ENCODE measurements at regions not wholly inside any gene's neighbourhood (a gene's known extent, or its start where the extent isn't known, plus 50 kb on each side); places are given as distances from the start of the nearest gene placed in this dataset.

DNA sequence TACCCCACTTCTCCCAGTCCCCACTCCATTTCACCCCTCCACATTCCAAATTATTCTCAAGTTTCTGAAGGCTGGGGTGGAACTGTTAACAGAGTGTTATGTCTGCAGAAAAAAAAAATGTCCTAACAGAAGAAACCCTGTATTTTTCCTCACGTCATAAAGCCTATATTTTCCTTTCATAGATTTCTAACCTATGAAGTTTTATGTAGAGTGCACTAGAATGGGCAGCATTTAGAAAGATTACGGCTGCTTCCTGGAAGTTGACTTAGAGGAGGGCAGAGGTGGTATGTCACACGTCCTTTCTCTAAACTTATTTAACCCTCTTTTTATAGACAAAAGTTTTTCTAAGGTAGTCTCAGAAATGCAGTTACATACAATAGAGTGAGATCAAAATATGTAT is 139.8 kb upstream of the TOM1L1 start:
- TF ChIP-seq, protein P1, sequence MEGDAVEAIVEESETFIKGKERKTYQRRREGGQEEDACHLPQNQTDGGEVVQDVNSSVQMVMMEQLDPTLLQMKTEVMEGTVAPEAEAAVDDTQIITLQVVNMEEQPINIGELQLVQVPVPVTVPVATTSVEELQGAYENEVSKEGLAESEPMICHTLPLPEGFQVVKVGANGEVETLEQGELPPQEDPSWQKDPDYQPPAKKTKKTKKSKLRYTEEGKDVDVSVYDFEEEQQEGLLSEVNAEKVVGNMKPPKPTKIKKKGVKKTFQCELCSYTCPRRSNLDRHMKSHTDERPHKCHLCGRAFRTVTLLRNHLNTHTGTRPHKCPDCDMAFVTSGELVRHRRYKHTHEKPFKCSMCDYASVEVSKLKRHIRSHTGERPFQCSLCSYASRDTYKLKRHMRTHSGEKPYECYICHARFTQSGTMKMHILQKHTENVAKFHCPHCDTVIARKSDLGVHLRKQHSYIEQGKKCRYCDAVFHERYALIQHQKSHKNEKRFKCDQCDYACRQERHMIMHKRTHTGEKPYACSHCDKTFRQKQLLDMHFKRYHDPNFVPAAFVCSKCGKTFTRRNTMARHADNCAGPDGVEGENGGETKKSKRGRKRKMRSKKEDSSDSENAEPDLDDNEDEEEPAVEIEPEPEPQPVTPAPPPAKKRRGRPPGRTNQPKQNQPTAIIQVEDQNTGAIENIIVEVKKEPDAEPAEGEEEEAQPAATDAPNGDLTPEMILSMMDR (conservative IDR thresholded peaks at IDR 0.05), result no peak
- no peak for TF ChIP-seq EZH2 (IDR thresholded peaks at IDR 0.05; ENCODE audit: low read depth)
